H1 (cell line): ENCODE measurements at regions not wholly inside any gene's neighbourhood (a gene's known extent, or its start where the extent isn't known, plus 50 kb on each side); places are given as distances from the start of the nearest gene placed in this dataset.

Experiments
- CTCF ChIA-PET: fragments of 300-600 bp; sonication (Branson Sonifier 250); formaldehyde crosslinking; loops from one replicate; lab custom pipeline; 2021; ENCODE audit not compliant: partially characterized antibody; lab: Charles Lee
- POLR2A ChIA-PET: fragments of 300-600 bp; sonication (Branson Sonifier 250); formaldehyde crosslinking; loops from one replicate; lab custom pipeline; 2021; ENCODE audit warnings: inconsistent platforms; ENCODE audit not compliant: partially characterized antibody; lab: Charles Lee
- DNase-seq, 2 experiments: peaks; one replicate each; pipeline versions ENCODE4 v3.0.0 to v3.0.0-alpha.2; 2010 to 2022; ENCODE audit warnings: low spot score in 2 of 2, low read depth in 1 of 2, mixed read lengths in 1 of 2
- FAIRE-seq: peaks from 2 replicates; lab custom pipeline; 2011; peaks lifted over from hg19 to GRCh38; lab: Jason Lieb, UNC
- H2AFZ ChIP-seq: 2 replicates; pipeline ENCODE4 v1.8.1; 2012; ENCODE audit warnings: low read length, inconsistent platforms
- H2AK5ac ChIP-seq: 2 replicates; pipeline ENCODE4 v1.6.1; 2013; ENCODE audit warnings: low read depth, low read length
- H2BK120ac ChIP-seq: replicated peaks from 2 replicates; pipeline ENCODE3; 2013; ENCODE audit warnings: low read depth, low read length, inconsistent platforms
- H2BK12ac ChIP-seq: 2 replicates; pipeline ENCODE4 v1.6.1; 2013; ENCODE audit warnings: low read depth, low read length
- H2BK15ac ChIP-seq: 2 replicates; pipeline ENCODE4 v1.6.1; 2013; ENCODE audit warnings: low read length
- H2BK20ac ChIP-seq: 2 replicates; pipeline ENCODE4 v1.6.1; 2013; ENCODE audit warnings: low read length
- H2BK5ac ChIP-seq: 2 replicates; pipeline ENCODE4 v1.6.1; 2013; ENCODE audit warnings: low read depth, low read length
- H3K14ac ChIP-seq: 2 replicates; pipeline ENCODE4 v1.6.1; 2013; ENCODE audit warnings: inconsistent platforms; ENCODE audit not compliant: insufficient read length
- H3K18ac ChIP-seq: 2 replicates; pipeline ENCODE4 v1.6.1; 2013; ENCODE audit warnings: low read length; ENCODE audit errors: extremely low read depth
- H3K23ac ChIP-seq: 2 replicates; pipeline ENCODE4 v1.6.1; 2013; ENCODE audit warnings: inconsistent platforms; ENCODE audit not compliant: insufficient read length
- H3K23me2 ChIP-seq: 2 replicates; pipeline ENCODE4 v1.6.1; 2013; ENCODE audit warnings: low read depth, low read length
- H3K27ac ChIP-seq: 2 replicates; pipeline ENCODE4 v1.6.1; 2011; ENCODE audit warnings: low read depth, low read length, inconsistent platforms
- H3K27me3 ChIP-seq, 4 experiments: replicated peaks in 1 of 4; 1 replicate in 1 of 4; 2 replicates in 3 of 4; pipeline versions ENCODE4 v1.6.1 to v1.8.1; 2011 to 2013; ENCODE audit warnings: low read length in 3 of 4, mild to moderate bottlenecking in 3 of 4, inconsistent platforms in 2 of 4, mixed read lengths in 2 of 4, moderate library complexity in 1 of 4; ENCODE audit not compliant: control insufficient read depth in 3 of 4, insufficient read depth in 3 of 4; ENCODE audit errors: extremely low read depth in 1 of 4
- H3K36me3 ChIP-seq, 4 experiments: 2 replicates each; pipeline versions ENCODE4 v1.6.1 to v1.8.1; 2011 to 2013; ENCODE audit warnings: mild to moderate bottlenecking in 4 of 4, low read length in 3 of 4, moderate library complexity in 2 of 4, control low read depth in 1 of 4, inconsistent platforms in 1 of 4; ENCODE audit not compliant: insufficient read depth in 4 of 4, control insufficient read depth in 2 of 4
- H3K4ac ChIP-seq: replicated peaks from 2 replicates; pipeline ENCODE3; 2013; ENCODE audit warnings: low read length, low read depth, mixed read lengths, inconsistent platforms; ENCODE audit not compliant: insufficient read length
- H3K4me1 ChIP-seq, 4 experiments: replicated peaks in 1 of 4; 1 replicate in 1 of 4; 2 replicates in 3 of 4; pipeline versions ENCODE4 v1.6.1 to v1.8.1; 2011 to 2013; ENCODE audit warnings: low read length in 3 of 4, inconsistent platforms in 2 of 4, mixed read lengths in 1 of 4; ENCODE audit not compliant: insufficient read depth in 4 of 4, control insufficient read depth in 3 of 4
- H3K4me2 ChIP-seq, 2 experiments: 2 replicates each; pipeline versions ENCODE4 v1.6.1 to v1.8.1; 2011 to 2013; ENCODE audit warnings: low read depth in 2 of 2, low read length in 2 of 2, control low read depth in 1 of 2, inconsistent platforms in 1 of 2, mild to moderate bottlenecking in 1 of 2; ENCODE audit not compliant: insufficient read depth in 1 of 2
- H3K4me3 ChIP-seq, 4 experiments: fragments of 200-600, 300-600 bp in 1 of 4; sonication (generic), shearing (Covaris generic), sonication (Bioruptor Twin) in 1 of 4; 2 replicates each; pipeline versions ENCODE4 v1.5.1 to v1.8.1; 2011 to 2016; ENCODE audit warnings: low read length in 4 of 4, low read depth in 3 of 4, control low read depth in 2 of 4, inconsistent platforms in 2 of 4, mild to moderate bottlenecking in 2 of 4, mixed read lengths in 1 of 4, moderate library complexity in 1 of 4; ENCODE audit not compliant: insufficient read depth in 2 of 4; ENCODE audit errors: extremely low read depth in 1 of 4
- H3K56ac ChIP-seq: replicated peaks from 2 replicates; pipeline ENCODE3; 2013; ENCODE audit warnings: low read depth, mild to moderate bottlenecking, mixed read lengths, low read length, inconsistent platforms; ENCODE audit not compliant: insufficient read length
- H3K79me1 ChIP-seq: 2 replicates; pipeline ENCODE4 v1.6.1; 2013; ENCODE audit warnings: low read depth, low read length, control low read depth
- H3K79me2 ChIP-seq, 2 experiments: 2 replicates each; pipeline versions ENCODE4 v1.6.1 to v1.8.1; 2012 to 2013; ENCODE audit warnings: low read length in 2 of 2, mild to moderate bottlenecking in 2 of 2, inconsistent platforms in 1 of 2; ENCODE audit not compliant: insufficient read depth in 2 of 2, control insufficient read depth in 1 of 2
- H3K9ac ChIP-seq, 4 experiments: replicated peaks in 1 of 4; 1 replicate in 1 of 4; 2 replicates in 3 of 4; pipeline versions ENCODE4 v1.6.1 to v1.8.1; 2011 to 2013; ENCODE audit warnings: low read depth in 3 of 4, low read length in 3 of 4, control low read depth in 2 of 4, mild to moderate bottlenecking in 2 of 4, moderate library complexity in 2 of 4, inconsistent platforms in 1 of 4; ENCODE audit errors: extremely low read depth in 1 of 4
- H3K9me3 ChIP-seq, 2 experiments: 2 replicates each; pipeline versions ENCODE4 v1.6.1 to v1.8.1; 2012 to 2013; ENCODE audit warnings: mild to moderate bottlenecking in 2 of 2, moderate library complexity in 2 of 2, control low read depth in 1 of 2, inconsistent platforms in 1 of 2, low read depth in 1 of 2, low read length in 1 of 2, mixed read lengths in 1 of 2; ENCODE audit not compliant: insufficient read depth in 2 of 2
- H4K20me1 ChIP-seq, 2 experiments: replicated peaks in 1 of 2; 2 replicates each; pipeline versions ENCODE3 to v1.8.1; 2011 to 2013; ENCODE audit warnings: inconsistent platforms in 2 of 2, low read length in 2 of 2, mild to moderate bottlenecking in 1 of 2; ENCODE audit not compliant: insufficient read depth in 2 of 2, control insufficient read depth in 1 of 2
- H4K5ac ChIP-seq: 2 replicates; pipeline ENCODE4 v1.6.1; 2013; ENCODE audit warnings: low read length, low read depth, mixed read lengths, inconsistent platforms; ENCODE audit not compliant: insufficient read length
- H4K8ac ChIP-seq: 2 replicates; pipeline ENCODE4 v1.8.0; 2013; ENCODE audit warnings: mild to moderate bottlenecking, moderate library complexity, low read length, inconsistent platforms; ENCODE audit not compliant: insufficient read depth; ENCODE audit errors: extremely low read depth
- H4K91ac ChIP-seq: replicated peaks from 2 replicates; pipeline ENCODE3; 2013; ENCODE audit warnings: low read length, mixed read lengths, inconsistent platforms; ENCODE audit not compliant: insufficient read length
- ATF2 ChIP-seq: IDR thresholded peaks from 2 replicates; pipeline ENCODE4 v1.6.1; 2012; ENCODE audit warnings: low read length, inconsistent platforms
- E2F6 ChIP-seq: IDR thresholded peaks from 2 replicates; pipeline ENCODE4 v1.6.1; 2012; ENCODE audit warnings: inconsistent platforms
- MAFK ChIP-seq: IDR thresholded peaks from 2 replicates; pipeline ENCODE4 v1.6.1; 2012; ENCODE audit warnings: low read depth, mild to moderate bottlenecking, improper control_type of control experiment, low read length
- WGBS, 2 experiments: shearing (Covaris generic) in 1 of 2; methylation state at CpG; one replicate each; pipeline versions ENCODE4 v1.1.6 to v1.1.7; 2013 to 2015; ENCODE audit warnings: low lambda C conversion rate in 2 of 2, mixed read lengths in 2 of 2, inconsistent platforms in 1 of 2, low coverage in 1 of 2, missing lambda C conversion rate in 1 of 2; ENCODE audit not compliant: insufficient replicate concordance in 2 of 2, insufficient coverage in 1 of 2, insufficient read length in 1 of 2; ENCODE audit errors: extremely low coverage in 1 of 2, missing lambda C conversion rate in 1 of 2; 5-methylcytosine and 5-hydroxymethylcytosine counted together

DNA sequence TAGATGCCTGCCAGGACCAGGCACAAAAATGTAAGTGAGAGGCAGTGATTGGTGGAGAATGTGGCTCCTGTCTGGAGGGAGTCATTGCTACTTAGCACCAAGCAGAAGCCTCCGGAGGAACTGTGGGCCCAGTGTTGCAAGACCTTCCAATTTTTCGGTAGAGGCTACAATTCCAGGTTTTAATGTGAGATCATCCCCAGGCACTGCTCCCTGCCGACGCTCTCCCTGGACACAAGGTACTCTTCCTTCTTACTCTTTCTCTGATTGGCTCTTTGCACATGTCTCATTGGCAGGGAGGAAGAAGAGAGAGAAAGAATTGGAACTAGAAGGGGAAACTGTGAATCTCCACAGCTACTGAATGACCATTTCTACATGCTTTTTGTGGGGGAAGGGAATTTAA lies 53.7 kb upstream of the EP300 start:
- Histone ChIP-seq H3K36me3 (no peaks in the 10 kb centered on the region), H3K27me3 (no peaks in the 10 kb centered on the region), H3K9me3 (no peaks in the 10 kb centered on the region), H3K23ac (peak overlapping the region; percentile 52), H3K18ac (no peak overlapping the region), H2BK20ac (no peak overlapping the region), H3K4me3 (no peak overlapping the region), H2AFZ (peak overlapping the region; percentile 40; the same call in 1 of the 2 replicates), H3K79me2 (no peaks in the 10 kb centered on the region), H4K20me1 (no peaks in the 10 kb centered on the region), H3K27ac (no peak overlapping the region), H3K9ac (no peak overlapping the region), H3K4me1 (no peaks in the 10 kb centered on the region), H3K4me2 (no peak overlapping the region), H3K56ac (no peak overlapping the region), H3K79me1 (no peaks in the 10 kb centered on the region), H2BK15ac (no peak overlapping the region), H4K5ac (no peak overlapping the region), H3K23me2 (no peaks in the 10 kb centered on the region), H2BK120ac (no peak overlapping the region), H3K14ac (no peak overlapping the region), H2AK5ac (no peak overlapping the region), H4K91ac (no peak overlapping the region), H2BK12ac (no peak overlapping the region), H3K4ac (no peak overlapping the region), H4K8ac (no peak overlapping the region), H2BK5ac (no peak overlapping the region)
- TF ChIP-seq MAFK, result no peak
- no peak for TF ChIP-seq E2F6
- no peak for TF ChIP-seq ATF2
- WGBS, 2 experiments, result 76% methylated on average over 4 of the region's 4 CpGs; no CpG with 5 or more reads in 1 of the 2 experiments
- DNase-seq (no peak), FAIRE-seq (no peak)
- ChIA-PET CTCF (interaction anchor here (1.0 kb wide), 1 partner anchor 47 kb away, joined by 3 read pairs; no protein-coding TSS in a partner anchor), POLR2A (interaction anchor here (0.9 to 1.5 kb wide), 2 partner anchors 9 to 16 kb away, joined by 4 read pairs; no protein-coding TSS in a partner anchor)
